ENCODE measurements at regions not wholly inside any gene's neighbourhood (a gene's known extent, or its start where the extent isn't known, plus 50 kb on each side); places are given as distances from the start of the nearest gene placed in this dataset.

GRCh38 chr1:81298266-81298665 lies 502.5 kb upstream of the ADGRL2 start:
- Mint-ChIP-seq H3K27ac (ENCODE audit: unreplicated experiment) (no peak overlapping the region), H3K36me3 (ENCODE audit: low read depth) (no peaks in the 10 kb centered on the region), H3K9me3 (peaks cover 3% of the 10 kb centered on the region), H3K4me1 (peaks cover 3% of the 10 kb centered on the region), H3K27me3 (ENCODE audit: low read depth) (no peaks in the 10 kb centered on the region), H3K4me3 (no peak overlapping the region)
- no peak for TF ChIP-seq CTCF (conservative IDR thresholded peaks at IDR 0.05)
- DNase-seq (ENCODE audit: low read depth, low spot score): no peak

DNA sequence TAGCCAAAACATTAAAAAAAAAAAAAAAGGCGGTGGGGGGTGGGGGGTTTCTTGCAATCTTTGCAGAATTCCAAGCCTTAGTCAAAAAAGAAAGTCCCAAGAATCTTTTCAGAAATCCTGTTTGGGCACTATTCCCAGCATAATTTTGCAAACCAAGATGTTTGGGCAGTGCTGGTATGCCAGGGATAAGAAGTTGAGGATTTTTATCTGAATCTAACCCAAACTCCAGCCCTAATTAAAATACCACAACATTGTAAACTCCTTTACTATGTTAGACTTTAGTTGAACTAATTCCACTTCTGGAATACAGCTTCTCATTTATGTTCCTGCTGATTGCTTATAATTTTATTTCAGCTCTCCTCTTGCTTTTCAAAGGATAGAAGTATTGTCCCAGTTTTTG lies 504.1 kb upstream of the ADGRL2 start:
- no peak for DNase-seq (ENCODE audit: low read depth, low spot score)
- no peaks in the 10 kb centered on the region for H3K27me3 Mint-ChIP-seq (ENCODE audit: low read depth)
- H3K4me1 Mint-ChIP-seq: peaks cover 3% of the 10 kb centered on the region
- no peak for TF ChIP-seq CTCF (conservative IDR thresholded peaks at IDR 0.05)
- peaks cover 9% of the 10 kb centered on the region for H3K9me3 Mint-ChIP-seq
- no peaks in the 10 kb centered on the region for H3K36me3 Mint-ChIP-seq (ENCODE audit: low read depth)
- H3K27ac Mint-ChIP-seq (ENCODE audit: unreplicated experiment): no peak overlapping the region
- no peak overlapping the region for H3K4me3 Mint-ChIP-seq

- Mint-ChIP-seq H3K4me3 (no peak overlapping the region), H3K4me1 (peaks cover 5% of the 10 kb centered on the region), H3K27me3 (ENCODE audit: low read depth) (no peaks in the 10 kb centered on the region), H3K27ac (ENCODE audit: unreplicated experiment) (no peak overlapping the region), H3K9me3 (peaks cover 8% of the 10 kb centered on the region), H3K36me3 (ENCODE audit: low read depth) (no peaks in the 10 kb centered on the region)
- no peak for DNase-seq (ENCODE audit: low read depth, low spot score)
- TF ChIP-seq CTCF (conservative IDR thresholded peaks at IDR 0.05): no peak
Observed at GRCh38 chr1:81290326-81290725, 510.4 kb upstream of the ADGRL2 start.

DNA sequence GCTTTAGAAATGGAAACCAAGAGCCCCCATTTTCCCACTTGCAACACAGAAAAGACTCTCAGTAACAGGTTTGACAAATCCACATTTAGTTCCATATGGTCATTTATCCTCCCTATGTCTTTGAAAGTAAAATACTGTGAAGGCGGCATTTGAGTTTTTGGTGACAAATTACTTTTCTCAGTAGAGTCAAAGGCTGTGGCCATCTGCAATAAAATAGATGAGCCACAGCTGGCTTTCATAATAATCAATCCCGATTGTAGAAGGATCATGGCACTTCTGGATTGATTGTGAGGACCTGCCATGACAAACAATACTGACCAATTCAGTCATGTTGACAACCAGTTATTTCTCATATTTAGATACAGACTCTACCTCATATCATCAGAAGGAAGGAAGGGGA lies 512.0 kb upstream of the ADGRL2 start:
- TF ChIP-seq CTCF (conservative IDR thresholded peaks at IDR 0.05): no peak
- no peak overlapping the region for H3K27ac Mint-ChIP-seq (ENCODE audit: unreplicated experiment)
- no peak for DNase-seq (ENCODE audit: low read depth, low spot score)
- no peaks in the 10 kb centered on the region for H3K27me3 Mint-ChIP-seq (ENCODE audit: low read depth)
- peaks cover 8% of the 10 kb centered on the region for H3K9me3 Mint-ChIP-seq
- H3K4me3 Mint-ChIP-seq: no peak overlapping the region
- H3K4me1 Mint-ChIP-seq: peaks cover 5% of the 10 kb centered on the region
- H3K36me3 Mint-ChIP-seq (ENCODE audit: low read depth): no peaks in the 10 kb centered on the region

- DNase-seq (ENCODE audit: low read depth, low spot score): no peak
- H3K9me3 Mint-ChIP-seq: peaks cover 8% of the 10 kb centered on the region
- no peaks in the 10 kb centered on the region for H3K36me3 Mint-ChIP-seq (ENCODE audit: low read depth)
- H3K4me3 Mint-ChIP-seq: no peak overlapping the region
- H3K4me1 Mint-ChIP-seq: peaks cover 5% of the 10 kb centered on the region
- H3K27me3 Mint-ChIP-seq (ENCODE audit: low read depth): no peaks in the 10 kb centered on the region
- no peak for TF ChIP-seq CTCF (conservative IDR thresholded peaks at IDR 0.05)
- no peak overlapping the region for H3K27ac Mint-ChIP-seq (ENCODE audit: unreplicated experiment)
Observed at GRCh38 chr1:81287411-81288080, 513.2 kb upstream of the ADGRL2 start.
